HG03159 (cell line): ENCODE measurements at regions not wholly inside any gene's neighbourhood (a gene's known extent, or its start where the extent isn't known, plus 50 kb on each side); places are given as distances from the start of the nearest gene placed in this dataset.
"Not testable (repeated sequence)": the region's sequence is repeated elsewhere in the genome, so short reads cannot be mapped to it uniquely, and the experiment has no call there.

ENCODE experiments used
- ATAC-seq: cut with Tn5 transposase; IDR thresholded peaks from one replicate; pipeline ENCODE4 v1.9.1; 2021; ENCODE audit warnings: mild to moderate bottlenecking, moderate library complexity; ENCODE audit not compliant: unreplicated experiment

GRCh38 chr4:9702019-9702418, 79.4 kb upstream of the DRD5 start:
- not testable (repeated sequence) for ATAC-seq

DNA sequence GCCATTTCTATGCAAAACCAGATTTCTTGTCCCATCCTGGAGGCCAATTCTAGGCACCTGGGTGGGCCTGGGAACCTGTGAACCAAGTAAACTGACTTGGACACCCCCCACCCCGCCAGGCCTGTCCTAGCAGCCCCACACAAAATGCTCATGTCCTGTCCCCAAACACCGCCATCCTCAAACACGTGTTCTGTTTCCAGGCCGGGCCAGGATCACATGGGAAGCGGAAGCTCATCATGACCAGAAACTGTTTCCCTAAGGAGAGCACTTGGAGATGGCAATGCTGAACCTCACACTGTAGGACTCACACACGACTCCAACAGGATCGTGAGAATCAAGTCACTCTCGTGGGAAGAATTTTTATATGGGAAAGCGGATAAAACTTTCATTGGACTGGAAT, 78.7 kb upstream of the DRD5 start:
- ATAC-seq = not testable (repeated sequence)

GRCh38 chr4:9703391-9703790, 78.0 kb upstream of the DRD5 start:
- ATAC-seq = no peak

GRCh38 chr4:9704126-9704525, 77.3 kb upstream of the DRD5 start:
- ATAC-seq = not testable (repeated sequence)

DNA sequence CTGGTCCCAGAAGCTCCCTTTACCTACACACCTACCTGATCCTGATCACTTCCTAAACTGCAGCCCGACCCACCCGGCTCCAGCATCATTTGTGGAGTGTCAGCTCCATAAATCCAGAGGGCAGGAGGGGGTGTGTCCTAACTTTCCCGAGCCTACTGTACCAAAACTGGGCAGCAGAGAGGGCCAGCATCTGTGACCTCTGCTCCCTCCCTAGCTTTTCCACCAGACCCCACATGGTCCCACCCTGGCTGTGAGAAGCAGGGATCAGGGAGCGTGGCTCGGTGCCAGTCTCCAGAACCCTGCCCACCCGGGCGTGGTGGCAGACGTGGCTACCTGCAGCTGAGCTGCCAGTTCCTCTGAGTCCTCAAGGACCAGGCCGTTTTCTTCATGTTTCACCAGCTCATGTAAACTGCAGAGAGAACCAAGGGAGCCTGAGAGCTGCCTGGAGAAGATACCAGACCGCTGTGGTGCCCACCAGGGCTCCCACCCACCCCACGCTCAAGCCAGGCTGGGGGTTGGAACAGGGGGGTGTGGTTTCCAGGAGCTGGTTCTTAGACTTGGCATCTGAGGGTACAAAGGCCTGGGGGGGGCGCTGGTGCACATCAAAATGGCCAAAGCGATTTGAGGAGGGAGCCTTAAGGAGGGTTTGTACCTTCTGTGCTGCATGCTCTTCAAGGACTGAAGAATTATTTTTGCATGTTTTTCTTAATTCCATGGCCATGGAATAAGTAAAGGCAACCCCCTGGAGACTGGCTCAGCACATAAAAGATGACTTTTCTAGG, 76.7 kb upstream of the DRD5 start:
- ATAC-seq = no peak

- ATAC-seq = not testable (repeated sequence)
These were observed 74.2 kb upstream of the DRD5 start for GRCh38 chr4:9707281-9707680.

GRCh38 chr4:9707936-9708335, 73.5 kb upstream of the DRD5 start:
- not testable (repeated sequence) for ATAC-seq

DNA sequence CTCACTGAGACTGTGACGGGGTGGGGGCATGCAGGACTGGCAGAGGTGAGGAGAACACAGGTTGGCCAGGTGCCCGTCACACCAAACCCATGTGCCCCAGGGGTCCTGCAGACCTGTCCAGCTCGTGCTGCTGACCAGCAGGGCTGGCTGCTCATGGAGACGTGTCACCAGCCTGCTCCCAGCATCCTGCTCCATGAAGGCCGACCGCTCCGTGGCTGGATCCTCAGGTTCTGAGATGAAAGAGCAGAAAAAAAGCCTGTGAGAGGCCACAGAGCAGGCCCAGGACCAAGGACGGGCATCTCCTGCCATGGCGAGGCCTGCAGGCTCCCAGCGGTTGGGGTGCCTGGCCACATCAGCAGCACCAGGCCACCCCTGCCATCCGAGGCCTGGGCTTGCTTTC, 71.7 kb upstream of the DRD5 start:
- ATAC-seq = no peak

- not testable (repeated sequence) for ATAC-seq
These were observed 66.2 kb upstream of the DRD5 start for GRCh38 chr4:9715271-9715670.

- no peak for ATAC-seq
These were observed 65.3 kb upstream of the DRD5 start for GRCh38 chr4:9716093-9716492.

DNA sequence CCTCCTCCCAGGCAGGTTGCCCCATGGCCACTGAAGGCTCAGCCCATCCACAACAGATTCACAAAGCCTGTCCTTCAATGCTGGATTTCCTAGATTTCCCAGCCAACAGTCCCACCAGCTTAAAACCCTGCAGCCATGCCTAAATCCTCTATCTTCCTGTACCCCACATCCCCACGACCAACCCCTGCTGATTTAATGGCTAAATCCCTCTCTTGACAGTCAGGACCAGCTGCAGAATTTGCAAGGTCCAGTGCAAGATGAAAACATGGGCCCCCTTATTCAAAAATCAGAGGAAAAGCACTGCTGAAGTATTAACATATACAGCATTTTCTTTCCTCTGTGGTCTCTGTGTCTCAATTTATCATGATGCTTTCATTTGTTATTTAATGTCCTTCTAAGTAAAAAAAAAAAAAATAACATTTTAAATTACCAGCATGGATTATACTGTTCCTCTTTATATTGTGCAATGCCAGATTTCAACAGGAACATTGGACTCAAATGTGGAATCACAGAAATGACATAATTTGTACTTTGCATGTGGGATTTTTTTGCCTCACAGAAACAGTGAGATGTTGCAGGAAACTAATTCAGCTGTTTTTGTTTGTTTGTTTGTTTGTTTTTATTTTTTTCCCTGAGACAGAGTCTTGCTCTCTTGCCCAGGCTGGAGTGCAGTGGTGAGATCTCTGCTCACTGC, 63.0 kb upstream of the DRD5 start:
- ATAC-seq = not testable (repeated sequence)

- not testable (repeated sequence) for ATAC-seq
These were observed 59.3 kb upstream of the DRD5 start for GRCh38 chr4:9722131-9722530.
